ENCODE measurements at regions not wholly inside any gene's neighbourhood (a gene's known extent, or its start where the extent isn't known, plus 50 kb on each side); places are given as distances from the start of the nearest gene placed in this dataset.

- TF ChIP-seq, protein P1, sequence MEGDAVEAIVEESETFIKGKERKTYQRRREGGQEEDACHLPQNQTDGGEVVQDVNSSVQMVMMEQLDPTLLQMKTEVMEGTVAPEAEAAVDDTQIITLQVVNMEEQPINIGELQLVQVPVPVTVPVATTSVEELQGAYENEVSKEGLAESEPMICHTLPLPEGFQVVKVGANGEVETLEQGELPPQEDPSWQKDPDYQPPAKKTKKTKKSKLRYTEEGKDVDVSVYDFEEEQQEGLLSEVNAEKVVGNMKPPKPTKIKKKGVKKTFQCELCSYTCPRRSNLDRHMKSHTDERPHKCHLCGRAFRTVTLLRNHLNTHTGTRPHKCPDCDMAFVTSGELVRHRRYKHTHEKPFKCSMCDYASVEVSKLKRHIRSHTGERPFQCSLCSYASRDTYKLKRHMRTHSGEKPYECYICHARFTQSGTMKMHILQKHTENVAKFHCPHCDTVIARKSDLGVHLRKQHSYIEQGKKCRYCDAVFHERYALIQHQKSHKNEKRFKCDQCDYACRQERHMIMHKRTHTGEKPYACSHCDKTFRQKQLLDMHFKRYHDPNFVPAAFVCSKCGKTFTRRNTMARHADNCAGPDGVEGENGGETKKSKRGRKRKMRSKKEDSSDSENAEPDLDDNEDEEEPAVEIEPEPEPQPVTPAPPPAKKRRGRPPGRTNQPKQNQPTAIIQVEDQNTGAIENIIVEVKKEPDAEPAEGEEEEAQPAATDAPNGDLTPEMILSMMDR (conservative IDR thresholded peaks at IDR 0.05), result no peak
- TF ChIP-seq ZFX (IDR thresholded peaks at IDR 0.05), result no peak
- no peak overlapping the region for H3K27ac ChIP-seq
Measured at GRCh38 chr12:60021235-60021634, 425.4 kb downstream of the SLC16A7 start.

DNA sequence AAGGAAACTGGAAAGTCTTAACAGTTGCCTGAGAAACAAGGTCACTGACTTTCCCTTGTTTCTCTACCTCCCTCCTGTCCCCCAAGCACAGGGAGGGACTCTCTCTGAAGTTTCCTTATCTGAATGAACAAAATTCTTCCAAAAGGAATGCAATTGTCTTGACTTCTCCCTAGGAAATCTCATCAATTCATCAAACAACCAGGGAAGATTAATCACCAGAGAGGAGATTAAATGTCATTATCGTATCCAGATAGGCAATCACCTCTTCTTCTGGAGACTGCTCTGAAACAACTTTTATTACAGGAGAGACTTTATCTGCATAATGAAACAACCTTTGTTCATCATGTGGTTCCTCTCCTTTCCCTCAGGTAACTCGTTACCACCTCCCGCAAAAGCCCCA lies 431.4 kb downstream of the SLC16A7 start:
- no peak for TF ChIP-seq ZFX (IDR thresholded peaks at IDR 0.05)
- TF ChIP-seq, protein P1 (conservative IDR thresholded peaks at IDR 0.05), result no peak
- H3K27ac ChIP-seq, result no peak overlapping the region

DNA sequence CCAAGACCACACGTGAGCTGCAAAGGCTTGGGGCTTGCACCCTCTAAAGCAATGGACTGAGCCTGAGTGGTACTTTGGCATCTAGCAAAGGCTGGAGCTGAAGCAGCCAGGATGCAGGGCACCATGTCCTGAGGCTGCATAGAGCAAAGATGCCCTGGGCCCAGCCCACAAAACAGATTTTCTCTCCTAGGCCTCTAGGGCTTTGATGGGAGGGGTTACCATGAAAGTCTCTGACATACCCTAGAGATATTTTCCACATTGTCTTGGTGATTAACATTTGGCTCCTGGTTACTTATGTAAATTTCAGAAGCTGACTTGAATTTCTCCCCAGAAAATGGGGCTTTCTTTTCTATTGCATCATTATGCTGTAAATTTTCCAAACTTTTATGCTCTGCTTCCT lies 438.3 kb downstream of the SLC16A7 start:
- TF ChIP-seq ZFX (IDR thresholded peaks at IDR 0.05), result no peak
- TF ChIP-seq, protein P1 (conservative IDR thresholded peaks at IDR 0.05), result no peak
- no peak overlapping the region for H3K27ac ChIP-seq

DNA sequence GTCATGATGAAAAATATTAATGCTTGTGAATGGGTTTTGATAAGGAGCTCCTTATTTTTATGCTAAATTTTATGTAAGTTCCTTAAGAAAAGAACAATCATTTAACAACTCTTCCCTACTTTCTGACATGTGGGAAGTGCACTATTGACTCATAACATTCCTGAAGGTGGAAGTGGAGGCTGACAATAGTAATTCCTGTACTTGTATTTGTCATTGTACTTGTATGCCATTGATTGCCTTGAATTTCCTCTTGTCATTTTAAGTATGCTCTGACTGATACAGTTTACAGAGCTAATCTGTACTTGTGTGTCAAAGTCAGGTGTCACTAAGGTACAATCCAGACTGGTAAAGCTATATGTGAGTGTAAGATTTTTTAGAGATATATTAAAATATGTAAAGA lies 440.0 kb downstream of the SLC16A7 start:
- TF ChIP-seq, protein P1 (conservative IDR thresholded peaks at IDR 0.05), result no peak
- TF ChIP-seq ZFX (IDR thresholded peaks at IDR 0.05), result no peak
- no peak overlapping the region for H3K27ac ChIP-seq

GRCh38 chr12:60042835-60043234 lies 447.0 kb downstream of the SLC16A7 start:
- H3K27ac ChIP-seq, result no peak overlapping the region
- TF ChIP-seq ZFX (IDR thresholded peaks at IDR 0.05), result no peak
- TF ChIP-seq, protein P1 (conservative IDR thresholded peaks at IDR 0.05), result no peak

DNA sequence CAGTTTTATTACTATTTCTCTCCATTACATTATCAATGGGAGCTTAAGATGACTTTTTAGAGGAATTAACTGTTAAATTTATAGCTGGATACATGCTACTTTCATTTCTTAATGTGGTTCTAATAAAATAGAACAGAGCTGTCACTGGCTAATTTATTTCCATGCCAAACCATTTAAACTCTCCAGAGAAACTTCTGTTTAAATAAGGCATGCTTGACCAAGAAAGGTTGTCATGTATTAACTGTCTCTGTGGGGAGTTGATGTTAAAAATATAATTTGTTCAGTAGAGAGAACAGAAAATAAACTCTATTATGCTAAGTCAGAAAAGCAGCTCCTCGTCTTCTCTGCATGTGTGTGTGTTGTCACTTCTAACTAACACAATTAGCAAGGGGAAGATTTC lies 447.4 kb downstream of the SLC16A7 start:
- TF ChIP-seq, protein P1 (conservative IDR thresholded peaks at IDR 0.05), result no peak
- no peak for TF ChIP-seq ZFX (IDR thresholded peaks at IDR 0.05)
- no peak overlapping the region for H3K27ac ChIP-seq

GRCh38 chr12:60052483-60052882 lies 456.7 kb downstream of the SLC16A7 start:
- H3K27ac ChIP-seq, result no peak overlapping the region
- no peak for TF ChIP-seq ZFX (IDR thresholded peaks at IDR 0.05)
- TF ChIP-seq, protein P1 (conservative IDR thresholded peaks at IDR 0.05), result no peak
